ENCODE measurements at regions not wholly inside any gene's neighbourhood (a gene's known extent, or its start where the extent isn't known, plus 50 kb on each side); places are given as distances from the start of the nearest gene placed in this dataset.

DNA sequence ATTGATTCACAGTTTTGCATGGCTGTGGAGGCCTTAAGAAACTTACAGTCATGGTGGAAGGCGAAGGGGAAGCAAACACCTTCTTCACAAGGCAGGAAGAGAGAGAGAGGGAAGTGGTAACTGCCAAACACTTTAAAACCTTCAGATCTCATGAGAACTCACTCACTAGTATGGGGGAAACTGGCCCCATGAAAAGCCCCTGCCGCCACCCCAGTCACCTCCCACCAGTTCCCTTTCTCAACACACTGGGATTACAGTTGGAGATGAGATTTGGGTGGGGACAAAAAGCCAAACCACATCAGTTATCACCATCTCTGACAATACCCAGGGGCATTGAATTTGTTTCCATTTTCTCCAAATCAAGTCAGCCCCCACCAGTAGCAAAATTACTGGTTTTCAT is 740.4 kb downstream of the GATA3 start:
- WGBS, result 96% methylated on average over 2 of the region's 2 CpGs
- no peak for DNase-seq (ENCODE audit: low spot score)
- H3K4me3 ChIP-seq, result no peak overlapping the region
- intact Hi-C loops (cut with DNase I), result no loop called here
- TF ChIP-seq POLR2AphosphoS5 (IDR thresholded peaks at IDR 0.05) (no peak), POLR2A (IDR thresholded peaks at IDR 0.05) (no peak)
- TF ChIP-seq, protein P1, sequence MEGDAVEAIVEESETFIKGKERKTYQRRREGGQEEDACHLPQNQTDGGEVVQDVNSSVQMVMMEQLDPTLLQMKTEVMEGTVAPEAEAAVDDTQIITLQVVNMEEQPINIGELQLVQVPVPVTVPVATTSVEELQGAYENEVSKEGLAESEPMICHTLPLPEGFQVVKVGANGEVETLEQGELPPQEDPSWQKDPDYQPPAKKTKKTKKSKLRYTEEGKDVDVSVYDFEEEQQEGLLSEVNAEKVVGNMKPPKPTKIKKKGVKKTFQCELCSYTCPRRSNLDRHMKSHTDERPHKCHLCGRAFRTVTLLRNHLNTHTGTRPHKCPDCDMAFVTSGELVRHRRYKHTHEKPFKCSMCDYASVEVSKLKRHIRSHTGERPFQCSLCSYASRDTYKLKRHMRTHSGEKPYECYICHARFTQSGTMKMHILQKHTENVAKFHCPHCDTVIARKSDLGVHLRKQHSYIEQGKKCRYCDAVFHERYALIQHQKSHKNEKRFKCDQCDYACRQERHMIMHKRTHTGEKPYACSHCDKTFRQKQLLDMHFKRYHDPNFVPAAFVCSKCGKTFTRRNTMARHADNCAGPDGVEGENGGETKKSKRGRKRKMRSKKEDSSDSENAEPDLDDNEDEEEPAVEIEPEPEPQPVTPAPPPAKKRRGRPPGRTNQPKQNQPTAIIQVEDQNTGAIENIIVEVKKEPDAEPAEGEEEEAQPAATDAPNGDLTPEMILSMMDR (IDR thresholded peaks at IDR 0.05), result no peak
- no peaks in the 10 kb centered on the region for H3K36me3 ChIP-seq
- no peaks in the 10 kb centered on the region for H3K4me1 ChIP-seq (replicated peaks)
- H3K27ac ChIP-seq, result no peak overlapping the region
- no peaks in the 10 kb centered on the region for H3K9me3 ChIP-seq
- H3K27me3 ChIP-seq (replicated peaks; ENCODE audit: insufficient read depth), result no peaks in the 10 kb centered on the region

DNA sequence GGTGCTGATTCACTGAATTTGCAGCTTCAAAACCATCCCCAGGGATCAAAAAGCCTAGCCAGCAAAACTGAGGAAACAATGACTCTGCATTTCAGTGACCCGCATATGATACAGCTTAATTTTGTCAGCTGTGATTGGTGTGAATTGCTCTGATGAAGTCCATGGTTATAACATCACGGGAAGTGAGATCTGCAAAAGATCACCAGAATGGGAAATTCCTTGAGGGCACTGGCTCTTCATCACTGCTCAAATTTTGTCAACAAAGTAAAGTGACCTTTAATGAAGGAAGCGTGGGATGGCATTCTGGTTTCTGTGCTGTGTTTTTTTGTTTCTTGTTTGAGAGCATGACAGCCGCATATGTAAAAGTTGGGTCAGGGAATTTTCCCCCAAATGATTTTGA is 745.9 kb downstream of the GATA3 start:
- Histone ChIP-seq H3K4me3 (no peak overlapping the region), H3K36me3 (no peaks in the 10 kb centered on the region), H3K27ac (no peak overlapping the region), H3K9me3 (no peaks in the 10 kb centered on the region), H3K27me3 (replicated peaks; ENCODE audit: insufficient read depth) (no peaks in the 10 kb centered on the region), H3K4me1 (replicated peaks) (no peaks in the 10 kb centered on the region)
- TF ChIP-seq POLR2A (IDR thresholded peaks at IDR 0.05) (no peak), POLR2AphosphoS5 (IDR thresholded peaks at IDR 0.05) (no peak)
- TF ChIP-seq, protein P1 (IDR thresholded peaks at IDR 0.05), result no peak
- WGBS, result 85% methylated on average over 4 of the region's 4 CpGs
- intact Hi-C loops (cut with DNase I), result no loop called here
- no peak for DNase-seq (ENCODE audit: low spot score)

DNA sequence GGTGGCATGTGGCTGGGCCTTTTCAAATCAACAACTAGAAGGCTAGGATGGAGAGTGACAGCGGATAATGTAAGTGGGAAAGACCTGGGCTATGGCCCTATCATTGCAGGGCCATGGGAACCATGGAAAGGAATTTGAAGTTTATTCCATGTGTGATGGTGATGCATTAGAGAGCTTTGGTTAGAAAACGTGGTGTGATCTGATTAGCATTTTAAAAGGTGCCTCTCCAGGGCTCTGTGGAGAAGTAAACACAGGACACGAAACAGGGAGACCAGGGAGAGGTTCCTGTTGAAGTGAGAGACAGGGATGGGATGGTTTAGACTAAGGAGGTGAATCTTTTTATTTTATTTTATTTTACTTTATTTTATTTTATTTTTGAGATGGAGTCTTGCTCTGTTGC is 749.5 kb downstream of the GATA3 start:
- no peak for DNase-seq (ENCODE audit: low spot score)
- Histone ChIP-seq H3K27ac (no peak overlapping the region), H3K27me3 (replicated peaks; ENCODE audit: insufficient read depth) (no peaks in the 10 kb centered on the region), H3K36me3 (no peaks in the 10 kb centered on the region), H3K4me1 (replicated peaks) (no peaks in the 10 kb centered on the region), H3K4me3 (no peak overlapping the region), H3K9me3 (no peaks in the 10 kb centered on the region)
- 70% methylated on average over 3 of the region's 3 CpGs for WGBS
- intact Hi-C loops (cut with DNase I), result no loop called here
- TF ChIP-seq POLR2A (IDR thresholded peaks at IDR 0.05), result no peak
- TF ChIP-seq, protein P1 (IDR thresholded peaks at IDR 0.05), result no peak
- no peak for TF ChIP-seq POLR2AphosphoS5 (IDR thresholded peaks at IDR 0.05)

DNA sequence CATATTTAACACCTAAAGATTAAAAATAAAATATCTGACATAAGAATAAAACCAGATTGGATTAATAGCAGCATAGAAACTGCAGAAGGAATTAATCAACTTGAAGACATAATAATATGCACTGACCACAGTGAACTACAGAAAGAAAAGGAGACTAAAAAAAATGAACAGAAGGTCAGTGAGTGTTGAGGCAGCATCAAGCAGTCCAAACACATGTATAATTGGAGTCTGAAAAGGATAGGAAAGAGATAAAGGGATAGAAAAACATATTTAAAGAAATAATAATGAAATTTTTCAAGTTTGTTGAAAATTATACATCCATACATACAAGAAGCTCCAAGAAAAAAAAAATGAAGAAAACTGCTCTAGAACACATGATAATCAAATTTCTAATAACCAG is 756.2 kb downstream of the GATA3 start:
- no peaks in the 10 kb centered on the region for H3K36me3 ChIP-seq
- no peak overlapping the region for H3K27ac ChIP-seq
- TF ChIP-seq, protein P1 (IDR thresholded peaks at IDR 0.05), result no peak
- TF ChIP-seq POLR2A (IDR thresholded peaks at IDR 0.05) (no peak), POLR2AphosphoS5 (IDR thresholded peaks at IDR 0.05) (no peak)
- no peak overlapping the region for H3K4me3 ChIP-seq
- H3K27me3 ChIP-seq (replicated peaks; ENCODE audit: insufficient read depth), result no peaks in the 10 kb centered on the region
- no peak for DNase-seq (ENCODE audit: low spot score)
- intact Hi-C loops (cut with DNase I), result no loop called here
- no peaks in the 10 kb centered on the region for H3K4me1 ChIP-seq (replicated peaks)
- H3K9me3 ChIP-seq, result no peaks in the 10 kb centered on the region

DNA sequence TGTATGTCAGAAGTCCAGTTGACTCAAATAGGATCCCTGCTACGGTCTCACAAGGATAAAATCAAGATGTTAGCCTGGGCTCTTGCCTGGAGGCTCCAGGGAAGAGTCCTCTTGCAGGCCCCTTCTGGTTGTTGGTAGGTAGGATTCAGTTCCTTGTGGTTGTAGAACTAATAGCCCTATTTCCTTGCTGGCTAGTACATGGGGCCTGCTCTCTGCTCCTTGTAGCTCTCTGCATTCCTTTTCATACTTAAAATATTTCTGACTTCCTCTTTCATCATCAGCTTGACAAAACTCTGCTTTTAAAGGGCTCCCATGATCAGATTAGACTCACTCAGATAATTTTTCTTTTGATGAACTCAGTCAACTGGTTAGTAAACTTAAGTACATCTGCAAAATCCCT is 756.7 kb downstream of the GATA3 start:
- WGBS, result 90% methylated on average over 1 of the region's 1 CpG
- no peak overlapping the region for H3K4me3 ChIP-seq
- DNase-seq (ENCODE audit: low spot score), result no peak
- H3K4me1 ChIP-seq (replicated peaks), result no peaks in the 10 kb centered on the region
- TF ChIP-seq POLR2A (IDR thresholded peaks at IDR 0.05), result no peak
- TF ChIP-seq, protein P1 (IDR thresholded peaks at IDR 0.05), result no peak
- no peak for TF ChIP-seq POLR2AphosphoS5 (IDR thresholded peaks at IDR 0.05)
- no peaks in the 10 kb centered on the region for H3K27me3 ChIP-seq (replicated peaks; ENCODE audit: insufficient read depth)
- intact Hi-C loops (cut with DNase I), result no loop called here
- no peaks in the 10 kb centered on the region for H3K36me3 ChIP-seq
- no peaks in the 10 kb centered on the region for H3K9me3 ChIP-seq
- H3K27ac ChIP-seq, result no peak overlapping the region
